ENCODE measurements at regions not wholly inside any gene's neighbourhood (a gene's known extent, or its start where the extent isn't known, plus 50 kb on each side); places are given as distances from the start of the nearest gene placed in this dataset.

- TF ChIP-seq CTCF (IDR thresholded peaks at IDR 0.05) = no peak
Measured at GRCh38 chr5:22985446-22985845, 132.3 kb upstream of the CDH12 start.

GRCh38 chr5:22970956-22971618 lies 117.9 kb upstream of the CDH12 start:
- TF ChIP-seq CTCF (IDR thresholded peaks at IDR 0.05) = no peak

GRCh38 chr5:22970491-22970890 lies 117.3 kb upstream of the CDH12 start:
- TF ChIP-seq CTCF (IDR thresholded peaks at IDR 0.05) = no peak

GRCh38 chr5:22968386-22968785 lies 115.2 kb upstream of the CDH12 start:
- no peak for TF ChIP-seq CTCF (IDR thresholded peaks at IDR 0.05)

GRCh38 chr5:22965960-22966359 lies 112.8 kb upstream of the CDH12 start:
- TF ChIP-seq CTCF (IDR thresholded peaks at IDR 0.05) = no peak

GRCh38 chr5:22964632-22965031 lies 111.5 kb upstream of the CDH12 start:
- no peak for TF ChIP-seq CTCF (IDR thresholded peaks at IDR 0.05)

GRCh38 chr5:22958462-22959262 lies 105.5 kb upstream of the CDH12 start:
- TF ChIP-seq CTCF (IDR thresholded peaks at IDR 0.05) = no peak
